ENCODE measurements at regions not wholly inside any gene's neighbourhood (a gene's known extent, or its start where the extent isn't known, plus 50 kb on each side); places are given as distances from the start of the nearest gene placed in this dataset.

GRCh38 chr11:36741515-36741914, 143.5 kb upstream of the RAG2 start:
- no peak for FAIRE-seq
- Histone ChIP-seq H3K79me2 (ENCODE audit: insufficient read depth, low read length) (no peaks in the 10 kb centered on the region), H3K4me3 (replicated peaks in 1 of 3; ENCODE audit: insufficient read depth in 1 of 3, low read depth in 2 of 3, low read length in 3 of 3) (no peak overlapping the region), H3K4me2 (ENCODE audit: low read depth, low read length) (no peak overlapping the region), H3K4me1 (ENCODE audit: insufficient read depth, low read length) (no peaks in the 10 kb centered on the region), H4K20me1 (ENCODE audit: insufficient read depth, low read length) (no peaks in the 10 kb centered on the region), H3K9me3 (ENCODE audit: low read length) (no peaks in the 10 kb centered on the region), H3K27ac (ENCODE audit: extremely low read length, insufficient read depth, low read length) (no peak overlapping the region), H2AFZ (ENCODE audit: low read length) (no peak overlapping the region), H3K36me3 (replicated peaks in 1 of 2; ENCODE audit: control insufficient read depth in 1 of 2, insufficient read depth in 2 of 2, low read length in 2 of 2) (no peaks in the 10 kb centered on the region), H3K27me3 (ENCODE audit: control insufficient read depth in 1 of 2, insufficient read depth in 2 of 2, low read length in 2 of 2) (no peaks in the 10 kb centered on the region), H3K9ac (ENCODE audit: insufficient read depth, low read depth, low read length) (no peak overlapping the region)
- no peak for ATAC-seq
- POLR2A ChIA-PET: no interaction called here
- TF ChIP-seq REL (CRISPR knock-in tag; conservative IDR thresholded peaks at IDR 0.05) (no peak), ZBTB39 (CRISPR knock-in tag; IDR thresholded peaks at IDR 0.05) (no peak), PAX8 (CRISPR knock-in tag; IDR thresholded peaks at IDR 0.05; ENCODE audit: borderline replicate concordance) (no peak), NR2F2 (IDR thresholded peaks at IDR 0.05; ENCODE audit: borderline replicate concordance, low read depth) (no peak), GRHL1 (CRISPR knock-in tag; conservative IDR thresholded peaks at IDR 0.05) (no peak)
- DNase-seq (ENCODE audit: low spot score): no peak
- in situ Hi-C loops (cut with HindIII; ENCODE audit: extremely low pct_ligation_motif_present, low pct_unique_long_range_greater_than_20kb) (no loop called here), intact Hi-C loops (cut with micrococcal nuclease; ENCODE audit: unreplicated experiment) (no loop called here)
- BruUV-seq (replicated peaks): no TSS peak
- CTCF ChIA-PET (ENCODE audit: low intra/inter-chr PET ratio, low total read pairs): no interaction called here

All from HepG2 (cell line).